ENCODE measurements at regions not wholly inside any gene's neighbourhood (a gene's known extent, or its start where the extent isn't known, plus 50 kb on each side); places are given as distances from the start of the nearest gene placed in this dataset.

DNA sequence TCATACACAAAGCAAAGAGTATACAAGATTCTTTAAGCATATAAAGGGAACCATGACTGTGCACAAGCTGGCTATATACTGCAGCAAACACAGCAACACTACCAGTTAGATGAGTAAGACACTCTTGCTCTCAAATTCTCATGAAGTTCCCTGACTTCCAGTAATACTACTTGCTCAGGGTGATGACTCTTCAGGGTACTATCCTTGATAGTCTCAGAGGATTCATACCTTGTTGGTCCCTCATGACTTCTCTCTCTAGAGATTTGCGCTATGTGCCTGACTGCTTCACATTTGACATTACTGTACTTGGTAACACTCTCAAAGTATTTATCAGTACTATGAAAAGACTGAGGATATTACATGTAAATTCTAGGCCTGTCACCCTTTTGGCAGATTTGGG is 159.8 kb upstream of the ZRANB2 start:
- H3K27me3 Mint-ChIP-seq (ENCODE audit: low read depth in 3 of 3), result peaks cover 0 to 2% (median 0%) of the 10 kb centered on the region in 3 donors
- no peak for DNase-seq
- H3K9me3 Mint-ChIP-seq, result peaks cover 4 to 43% (median 8%) of the 10 kb centered on the region in 6 donors
- H3K4me1 Mint-ChIP-seq, result no peaks in the 10 kb centered on the region
- no peak overlapping the region for H3K27ac Mint-ChIP-seq
- no peak overlapping the region for H3K4me3 Mint-ChIP-seq
- H3K36me3 Mint-ChIP-seq, result no peaks in the 10 kb centered on the region

GRCh38 chr1:71236503-71236902 is 155.7 kb upstream of the ZRANB2 start:
- DNase-seq, result no peak
- Mint-ChIP-seq H3K27ac (no peak overlapping the region), H3K4me1 (no peaks in the 10 kb centered on the region), H3K9me3 (peaks cover 4 to 38% (median 6%) of the 10 kb centered on the region in 6 donors), H3K36me3 (no peaks in the 10 kb centered on the region), H3K27me3 (ENCODE audit: low read depth in 3 of 3) (no peaks in the 10 kb centered on the region), H3K4me3 (no peak overlapping the region)

DNA sequence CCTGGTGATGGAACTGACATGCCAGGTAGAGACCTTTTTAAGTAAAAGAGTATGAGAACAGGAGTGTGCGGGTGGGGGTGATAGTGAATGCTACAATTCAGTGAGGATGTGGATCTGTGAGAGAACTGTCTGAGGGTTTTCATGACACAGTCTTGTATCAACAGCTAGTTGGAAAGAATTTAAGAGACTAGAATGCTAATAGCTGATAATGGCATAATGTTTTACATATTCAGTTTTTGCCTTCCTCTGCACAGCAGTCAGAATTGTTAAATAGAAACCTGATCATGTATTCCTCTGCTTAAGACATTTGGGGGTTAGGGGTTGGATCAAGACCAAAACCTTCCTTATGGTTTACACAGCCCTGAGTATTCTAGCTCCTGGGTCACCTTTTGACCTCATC is 152.8 kb upstream of the ZRANB2 start:
- H3K4me3 Mint-ChIP-seq, result no peak overlapping the region
- DNase-seq, result no peak
- no peak overlapping the region for H3K27ac Mint-ChIP-seq
- H3K36me3 Mint-ChIP-seq, result peaks cover 0 to 4% (median 0%) of the 10 kb centered on the region in 3 donors
- peaks cover 2 to 55% (median 7%) of the 10 kb centered on the region in 6 donors for H3K9me3 Mint-ChIP-seq
- no peaks in the 10 kb centered on the region for H3K4me1 Mint-ChIP-seq
- H3K27me3 Mint-ChIP-seq (ENCODE audit: low read depth in 3 of 3), result no peaks in the 10 kb centered on the region

- Mint-ChIP-seq H3K9me3 (peaks cover 2 to 57% (median 7%) of the 10 kb centered on the region in 6 donors), H3K27ac (no peak overlapping the region), H3K27me3 (ENCODE audit: low read depth in 3 of 3) (no peaks in the 10 kb centered on the region), H3K4me1 (no peaks in the 10 kb centered on the region), H3K36me3 (peaks cover 0 to 4% (median 0%) of the 10 kb centered on the region in 3 donors), H3K4me3 (no peak overlapping the region)
- no peak for DNase-seq
These were observed 152.0 kb upstream of the ZRANB2 start for GRCh38 chr1:71232786-71233185.

DNA sequence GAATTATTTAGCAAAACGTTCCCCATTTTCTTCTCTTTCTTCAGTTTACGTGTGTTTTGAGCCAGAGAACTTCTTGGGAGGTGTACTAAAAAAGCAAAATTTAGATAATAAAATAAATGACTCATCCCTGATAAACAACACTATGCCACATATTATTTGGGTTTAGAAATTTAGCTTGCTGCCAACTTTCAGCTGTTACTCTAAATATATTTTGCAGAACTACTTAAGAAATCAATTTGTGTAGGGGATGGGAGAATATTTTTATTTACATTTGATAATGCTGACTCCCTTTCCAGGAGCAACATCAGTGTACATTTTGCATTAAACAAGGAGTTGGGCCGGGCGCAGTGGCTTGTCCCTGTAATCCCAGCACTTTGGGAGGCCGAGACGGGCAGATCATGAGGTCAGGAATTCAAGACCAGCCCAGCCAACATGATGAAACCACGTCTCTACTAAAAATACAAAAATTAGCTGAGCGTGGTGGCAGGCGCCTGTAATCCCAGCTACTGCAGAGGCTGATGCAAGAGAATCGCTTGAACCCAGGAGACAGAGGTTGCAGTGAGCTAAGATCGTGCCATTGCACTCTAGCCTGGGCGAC is 151.4 kb upstream of the ZRANB2 start:
- Mint-ChIP-seq H3K27ac (no peak overlapping the region), H3K4me3 (no peak overlapping the region), H3K4me1 (no peaks in the 10 kb centered on the region), H3K36me3 (peaks cover 0 to 4% (median 0%) of the 10 kb centered on the region in 3 donors), H3K27me3 (ENCODE audit: low read depth in 3 of 3) (peaks cover 0 to under 1% (median 0%) of the 10 kb centered on the region in 3 donors), H3K9me3 (peaks cover 2 to 58% (median 7%) of the 10 kb centered on the region in 6 donors)
- DNase-seq, result no peak

GRCh38 chr1:71231751-71232150 is 150.9 kb upstream of the ZRANB2 start:
- Mint-ChIP-seq H3K9me3 (peaks cover 2 to 63% (median 9%) of the 10 kb centered on the region in 6 donors), H3K27me3 (ENCODE audit: low read depth in 3 of 3) (peaks cover 0 to 3% (median 0%) of the 10 kb centered on the region in 3 donors), H3K4me3 (no peak overlapping the region), H3K27ac (no peak overlapping the region), H3K4me1 (no peaks in the 10 kb centered on the region), H3K36me3 (peaks cover 0 to 4% (median 0%) of the 10 kb centered on the region in 3 donors)
- no peak for DNase-seq

DNA sequence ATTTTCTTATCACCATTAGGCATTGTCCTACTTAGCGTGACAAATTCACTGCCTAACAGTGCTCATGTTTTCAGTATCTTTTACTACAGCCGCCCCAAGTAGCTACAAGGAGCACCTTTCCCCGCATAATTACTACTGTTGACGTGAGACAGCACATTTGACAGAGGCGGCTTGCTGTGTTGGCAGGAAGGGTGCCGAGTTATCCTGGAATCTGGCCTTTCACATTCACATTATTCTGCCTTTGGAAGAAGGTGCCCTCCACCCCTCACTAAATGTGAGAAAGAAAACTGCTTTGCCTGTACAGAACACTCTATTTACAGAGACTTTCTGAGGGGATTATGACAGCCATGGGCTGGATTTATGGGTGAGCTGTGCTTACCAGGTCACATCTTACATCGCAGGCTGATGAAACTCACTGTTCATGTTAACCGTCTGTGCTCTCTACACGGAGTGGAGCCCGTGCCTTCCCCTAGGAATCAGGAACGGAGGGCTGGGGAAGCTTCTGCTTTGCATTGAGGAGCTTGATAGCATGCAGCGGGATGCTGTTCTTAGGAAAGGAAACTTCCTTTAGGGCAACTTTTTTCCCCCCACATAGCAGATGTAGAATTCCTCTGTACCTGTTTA is 148.0 kb upstream of the ZRANB2 start:
- Mint-ChIP-seq H3K4me1 (no peaks in the 10 kb centered on the region), H3K4me3 (no peak overlapping the region), H3K36me3 (peaks cover 0 to 4% (median 0%) of the 10 kb centered on the region in 3 donors), H3K9me3 (peaks cover 5 to 78% (median 12%) of the 10 kb centered on the region in 6 donors), H3K27ac (no peak overlapping the region), H3K27me3 (ENCODE audit: low read depth in 3 of 3) (peaks cover 0 to 3% (median 0%) of the 10 kb centered on the region in 3 donors)
- DNase-seq, result no peak

DNA sequence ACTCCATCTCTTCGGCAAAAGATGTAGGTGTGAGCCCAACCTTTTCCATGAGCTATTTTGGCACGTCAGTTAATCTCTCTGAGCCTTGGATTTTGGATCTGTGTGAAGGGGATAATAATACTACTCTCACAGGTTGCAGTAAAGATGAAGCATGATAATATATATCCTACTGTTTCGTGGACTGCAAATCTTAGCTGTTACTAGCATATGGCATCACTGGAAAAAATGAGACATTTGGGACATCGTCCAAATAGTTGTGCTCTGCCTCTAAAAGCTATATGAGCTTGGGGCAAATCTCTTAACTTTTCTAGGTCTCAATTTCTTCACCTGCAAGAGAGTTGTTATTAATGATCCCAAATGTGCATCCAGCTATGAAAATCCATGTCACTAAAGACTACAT is 147.4 kb upstream of the ZRANB2 start:
- no peak for DNase-seq
- Mint-ChIP-seq H3K9me3 (peaks cover 9 to 77% (median 16%) of the 10 kb centered on the region in 6 donors), H3K4me1 (no peaks in the 10 kb centered on the region), H3K36me3 (peaks cover 0 to 4% (median 0%) of the 10 kb centered on the region in 3 donors), H3K4me3 (no peak overlapping the region), H3K27ac (no peak overlapping the region), H3K27me3 (ENCODE audit: low read depth in 3 of 3) (peaks cover 0 to 3% (median 2%) of the 10 kb centered on the region in 3 donors)

- H3K27ac Mint-ChIP-seq, result no peak overlapping the region
- H3K4me1 Mint-ChIP-seq, result no peaks in the 10 kb centered on the region
- H3K9me3 Mint-ChIP-seq, result peaks cover 5 to 63% (median 12%) of the 10 kb centered on the region in 6 donors
- H3K36me3 Mint-ChIP-seq, result no peaks in the 10 kb centered on the region
- H3K27me3 Mint-ChIP-seq (ENCODE audit: low read depth in 3 of 3), result peaks cover 0 to 3% (median 2%) of the 10 kb centered on the region in 3 donors
- no peak overlapping the region for H3K4me3 Mint-ChIP-seq
- no peak for DNase-seq
These were observed 144.0 kb upstream of the ZRANB2 start for GRCh38 chr1:71224741-71225377.

DNA sequence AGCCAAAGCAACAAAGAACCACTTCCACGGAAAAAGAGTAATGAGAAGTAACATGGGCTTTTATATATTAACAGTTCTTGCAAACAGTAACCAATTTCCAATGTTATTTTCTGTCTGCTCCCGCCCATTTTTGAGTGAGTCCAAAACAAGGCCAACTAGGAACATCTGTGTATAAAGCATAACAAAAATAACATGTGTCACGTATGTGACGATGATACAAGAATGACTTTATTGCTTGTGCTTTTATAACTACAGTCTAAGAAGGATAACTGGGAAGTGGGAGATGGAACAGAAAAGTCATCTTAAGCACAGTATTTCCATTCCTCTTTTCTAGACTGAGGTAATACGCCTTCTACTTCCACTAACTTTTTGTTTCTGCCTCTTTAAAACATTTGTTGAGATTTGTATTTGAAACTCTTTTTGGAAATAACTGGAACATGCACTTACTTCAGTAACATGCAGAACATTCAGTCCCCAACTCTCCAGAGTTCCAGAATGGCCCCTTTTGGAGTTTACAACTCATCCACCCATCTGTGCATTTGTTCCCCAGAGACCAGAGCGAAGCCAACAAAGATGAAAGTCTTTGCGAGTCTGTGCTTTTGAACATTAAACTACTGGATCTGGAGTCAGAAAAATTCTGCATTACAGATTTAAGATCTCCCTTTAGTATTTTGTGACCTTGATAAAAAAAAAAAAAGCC is 143.0 kb upstream of the ZRANB2 start:
- Mint-ChIP-seq H3K27ac (no peak overlapping the region), H3K4me1 (no peaks in the 10 kb centered on the region), H3K27me3 (ENCODE audit: low read depth in 3 of 3) (peaks cover 0 to 3% (median 2%) of the 10 kb centered on the region in 3 donors), H3K4me3 (no peak overlapping the region), H3K9me3 (peaks cover 5 to 53% (median 12%) of the 10 kb centered on the region in 6 donors), H3K36me3 (no peaks in the 10 kb centered on the region)
- no peak for DNase-seq

DNA sequence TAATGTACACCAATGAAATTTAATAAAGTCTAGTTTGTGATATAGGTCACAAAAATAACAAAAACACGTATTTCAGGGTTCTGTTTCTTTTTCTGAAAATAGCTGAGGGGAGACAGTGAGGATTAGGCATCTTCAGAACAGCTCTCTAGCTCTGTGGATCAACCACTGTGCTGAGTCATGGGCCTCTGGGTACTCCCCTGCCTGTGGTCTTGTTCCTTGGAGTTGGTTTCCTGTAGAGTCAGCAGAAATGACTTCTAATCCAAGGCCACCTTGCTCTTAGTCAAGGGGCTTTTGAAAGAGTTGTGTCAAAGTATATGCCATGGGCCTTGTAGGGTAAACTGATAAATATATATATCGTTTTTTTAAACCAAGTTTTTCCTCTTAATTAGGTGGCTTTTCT is 141.8 kb upstream of the ZRANB2 start:
- Mint-ChIP-seq H3K36me3 (no peaks in the 10 kb centered on the region), H3K27me3 (ENCODE audit: low read depth in 3 of 3) (peaks cover 0 to 3% (median 2%) of the 10 kb centered on the region in 3 donors), H3K4me1 (no peaks in the 10 kb centered on the region), H3K27ac (no peak overlapping the region), H3K9me3 (peaks cover 5 to 50% (median 12%) of the 10 kb centered on the region in 6 donors), H3K4me3 (no peak overlapping the region)
- DNase-seq, result no peak

DNA sequence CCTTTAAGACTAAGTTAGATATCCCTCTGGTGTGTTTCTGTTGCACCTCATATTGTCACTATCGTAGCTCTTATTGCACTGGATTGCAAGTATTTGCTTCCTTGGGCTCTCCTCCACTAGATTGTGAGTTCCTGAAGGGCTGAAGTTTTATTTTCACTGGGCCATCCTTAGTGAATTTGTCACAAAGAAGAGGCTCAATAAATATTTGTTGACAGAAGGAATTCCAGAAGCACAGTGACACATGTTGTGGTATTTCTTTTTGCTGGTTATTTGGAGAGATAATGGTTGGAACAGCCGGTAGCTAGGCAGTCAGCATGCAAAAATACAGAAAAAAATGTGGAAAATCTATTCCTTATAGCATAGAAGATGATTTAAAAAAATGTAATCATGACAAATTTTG is 129.9 kb upstream of the ZRANB2 start:
- no peak for DNase-seq
- Mint-ChIP-seq H3K27ac (no peak overlapping the region), H3K4me3 (no peak overlapping the region), H3K36me3 (peaks cover 0 to 5% (median 3%) of the 10 kb centered on the region in 3 donors), H3K4me1 (no peaks in the 10 kb centered on the region), H3K9me3 (peaks cover 9 to 37% (median 13%) of the 10 kb centered on the region in 6 donors), H3K27me3 (ENCODE audit: low read depth in 3 of 3) (no peaks in the 10 kb centered on the region)

GRCh38 chr1:71203241-71203640 is 122.4 kb upstream of the ZRANB2 start:
- Mint-ChIP-seq H3K9me3 (peaks cover 1 to 44% (median 12%) of the 10 kb centered on the region in 6 donors), H3K27ac (no peak overlapping the region), H3K27me3 (ENCODE audit: low read depth in 3 of 3) (peaks cover 0 to 3% (median 0%) of the 10 kb centered on the region in 3 donors), H3K36me3 (peaks cover 0 to 6% (median 0%) of the 10 kb centered on the region in 3 donors), H3K4me3 (no peak overlapping the region), H3K4me1 (no peaks in the 10 kb centered on the region)
- DNase-seq, result no peak

DNA sequence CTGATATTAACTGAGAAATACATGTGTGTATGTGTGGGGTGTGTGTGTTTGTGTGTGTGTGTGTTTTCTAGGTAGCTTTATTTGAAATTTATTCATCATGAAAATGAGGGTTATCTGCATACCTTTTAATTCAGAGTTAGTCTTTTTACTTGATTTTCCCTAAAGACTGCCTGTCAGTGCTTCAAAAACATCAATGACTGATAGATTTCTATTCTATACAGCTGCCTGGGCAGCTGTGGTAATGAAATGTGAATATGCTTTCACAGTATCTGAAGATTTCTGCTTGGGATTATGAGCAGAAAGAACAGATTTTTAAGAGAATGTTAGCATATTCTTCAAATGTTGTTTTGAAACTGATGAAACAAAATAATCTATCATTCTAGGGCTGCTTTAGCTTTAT is 119.7 kb upstream of the ZRANB2 start:
- H3K4me3 Mint-ChIP-seq, result no peak overlapping the region
- H3K36me3 Mint-ChIP-seq, result peaks cover 0 to 6% (median 0%) of the 10 kb centered on the region in 3 donors
- H3K9me3 Mint-ChIP-seq, result peaks cover 0 to 42% (median 9%) of the 10 kb centered on the region in 6 donors
- H3K4me1 Mint-ChIP-seq, result no peaks in the 10 kb centered on the region
- peaks cover 0 to 3% (median 0%) of the 10 kb centered on the region in 3 donors for H3K27me3 Mint-ChIP-seq (ENCODE audit: low read depth in 3 of 3)
- no peak overlapping the region for H3K27ac Mint-ChIP-seq
- DNase-seq, result no peak
